Endometrium (tissue), 2 donors: ENCODE measurements at regions not wholly inside any gene's neighbourhood (a gene's known extent, or its start where the extent isn't known, plus 50 kb on each side); places are given as distances from the start of the nearest gene placed in this dataset.

Experiments
- FAIRE-seq: peaks from 2 replicates; lab custom pipeline; 2012; peaks lifted over from hg19 to GRCh38; lab: Jason Lieb, UNC
- donor health status: control.
- donor health status: control.

DNA sequence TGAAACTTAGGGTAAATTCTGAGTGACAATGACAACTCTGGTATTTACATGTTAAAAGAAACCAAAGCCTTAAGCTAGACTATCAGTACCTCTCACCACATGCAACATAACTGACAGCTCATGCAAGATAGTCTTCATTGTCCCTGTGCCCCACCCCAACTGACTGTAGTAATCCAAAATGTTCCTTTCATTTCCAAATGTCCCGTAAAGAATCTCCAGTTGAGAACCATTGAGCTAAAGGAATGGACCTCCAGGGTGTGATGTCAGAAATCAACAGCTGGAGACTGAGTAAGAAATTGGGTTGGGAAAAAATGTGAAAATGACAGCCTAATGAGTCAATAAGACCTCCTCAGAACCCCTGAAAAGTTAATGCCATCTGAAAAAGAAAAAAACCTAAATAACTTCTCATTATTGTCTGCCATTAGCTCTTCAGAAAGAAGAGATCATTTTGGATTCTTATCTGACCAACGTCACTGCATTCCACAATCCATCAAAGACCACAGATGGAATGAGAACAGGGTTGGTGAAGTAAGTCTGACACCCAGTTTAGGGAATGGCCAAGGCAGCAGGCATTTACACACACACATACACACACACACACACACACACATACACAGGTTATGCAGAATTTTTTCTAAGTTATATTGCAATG, 51.7 kb upstream of the ACVR2A start:
- no peak for FAIRE-seq

DNA sequence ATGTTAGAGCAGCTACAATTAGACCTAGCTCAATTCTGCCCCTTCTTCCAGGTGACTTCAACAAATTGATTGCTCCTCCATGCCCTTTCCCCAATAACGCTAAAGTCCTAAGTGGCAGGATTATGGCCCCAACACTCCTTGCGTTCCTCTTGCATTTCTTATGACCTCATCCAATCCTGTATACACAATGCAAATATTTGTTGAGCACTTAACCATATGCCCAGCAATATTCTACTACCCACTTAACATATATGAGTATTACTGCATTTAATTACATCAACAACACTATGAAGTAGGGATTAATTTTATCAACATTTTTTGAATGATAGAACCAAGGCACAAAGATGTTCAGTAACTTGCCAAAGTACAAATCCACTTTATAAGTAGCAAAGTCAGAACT, 54.2 kb upstream of the ACVR2A start:
- no peak for FAIRE-seq

- peak; percentile 4 for FAIRE-seq
These were observed 55.1 kb upstream of the ACVR2A start for GRCh38 chr2:147789720-147790119.

DNA sequence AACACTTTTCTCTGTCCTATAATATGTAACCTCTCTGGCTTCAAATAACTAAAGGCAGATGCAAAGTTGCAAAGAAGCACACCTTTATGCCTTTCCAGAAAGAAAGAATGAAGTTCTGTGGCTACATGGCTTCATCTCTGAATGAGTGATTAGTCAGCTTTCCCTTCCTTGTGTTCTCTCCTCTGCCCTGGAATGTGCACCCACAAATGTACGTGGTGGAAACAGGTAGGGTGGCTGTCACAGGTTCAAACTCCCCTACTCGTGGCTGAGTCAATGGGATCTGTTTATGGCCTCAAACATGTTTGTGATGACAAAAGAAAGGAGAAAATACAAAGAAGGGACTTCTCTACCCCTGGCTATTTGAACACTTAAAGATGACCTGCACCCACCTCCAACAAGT, 55.5 kb upstream of the ACVR2A start:
- FAIRE-seq: no peak

DNA sequence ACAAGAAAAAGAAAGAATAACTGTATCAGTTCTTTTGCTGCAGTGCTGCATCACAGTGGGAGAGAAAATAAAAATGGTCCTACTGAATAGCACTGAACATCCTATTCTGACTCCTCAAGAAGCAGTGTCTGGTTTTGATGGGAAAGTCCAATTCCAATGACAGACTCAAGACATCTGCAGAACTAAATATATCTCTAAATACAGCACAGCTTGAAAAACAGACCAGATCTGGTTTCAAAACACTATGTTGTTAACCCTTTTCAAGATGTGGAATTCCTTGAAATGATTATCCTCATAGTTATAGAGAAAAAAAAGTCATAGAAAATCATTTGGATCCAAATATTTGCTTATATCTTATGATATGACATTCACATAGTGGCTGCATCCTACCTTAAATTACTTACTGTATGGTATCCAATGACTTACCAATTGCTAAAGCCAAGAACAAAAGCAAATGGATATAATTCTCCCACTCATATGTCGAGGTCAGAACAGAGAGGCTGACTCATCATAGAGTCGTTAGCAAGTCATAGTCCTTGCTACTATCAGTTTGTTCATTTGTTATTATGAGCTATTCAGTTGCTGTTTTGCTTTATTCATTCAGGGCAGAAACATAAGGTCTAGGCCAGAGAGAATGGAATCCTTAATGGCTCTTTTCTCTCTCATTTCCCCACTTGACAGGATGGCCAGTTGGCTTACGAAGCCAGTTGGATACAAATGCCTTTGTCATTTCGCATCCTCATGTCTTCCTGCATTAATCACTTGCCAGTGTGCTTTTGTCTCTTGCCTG, 62.5 kb upstream of the ACVR2A start:
- no peak for FAIRE-seq

GRCh38 chr2:147779440-147779839, 65.4 kb upstream of the ACVR2A start:
- no peak for FAIRE-seq

DNA sequence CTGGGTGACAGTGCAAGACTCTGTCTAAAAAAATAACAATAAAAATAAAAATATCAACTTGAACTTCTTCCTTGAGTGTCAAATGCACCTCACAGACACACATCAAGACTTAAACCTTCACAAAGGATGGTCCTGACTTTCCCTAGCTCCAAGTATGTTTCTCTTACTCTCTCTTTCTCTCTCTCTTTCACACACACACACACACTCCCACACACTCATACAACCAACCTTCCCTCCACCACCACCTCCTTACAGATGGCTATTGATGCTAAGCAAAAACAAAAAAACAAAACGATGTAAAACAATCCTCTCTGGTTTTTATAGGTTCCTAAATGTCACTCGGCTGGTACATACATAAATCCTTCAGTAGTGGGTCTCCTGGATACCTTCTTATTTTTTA, 67.4 kb upstream of the ACVR2A start:
- FAIRE-seq: no peak

GRCh38 chr2:147774805-147775204, 70.0 kb upstream of the ACVR2A start:
- no peak for FAIRE-seq

- no peak for FAIRE-seq
These were observed 71.3 kb upstream of the ACVR2A start for GRCh38 chr2:147773479-147773878.

DNA sequence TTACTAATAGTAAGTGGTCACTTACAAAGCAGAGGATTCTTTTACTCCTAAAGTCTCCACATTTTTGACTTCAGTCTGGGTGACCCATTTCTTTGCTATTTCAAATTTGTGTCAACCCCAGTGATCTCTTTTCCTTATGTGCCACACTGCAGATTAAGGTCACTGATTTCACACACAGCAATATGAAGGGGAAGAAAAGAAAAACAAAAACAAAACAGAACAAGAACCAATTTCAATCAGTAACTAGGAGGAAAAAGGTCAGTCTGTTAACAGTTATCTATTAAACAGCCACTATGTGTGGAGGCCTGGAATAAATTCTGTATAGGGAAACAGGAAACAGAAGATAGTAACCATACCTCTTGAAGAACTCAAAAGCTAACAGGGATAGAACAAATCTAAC, 72.0 kb upstream of the ACVR2A start:
- no peak for FAIRE-seq

DNA sequence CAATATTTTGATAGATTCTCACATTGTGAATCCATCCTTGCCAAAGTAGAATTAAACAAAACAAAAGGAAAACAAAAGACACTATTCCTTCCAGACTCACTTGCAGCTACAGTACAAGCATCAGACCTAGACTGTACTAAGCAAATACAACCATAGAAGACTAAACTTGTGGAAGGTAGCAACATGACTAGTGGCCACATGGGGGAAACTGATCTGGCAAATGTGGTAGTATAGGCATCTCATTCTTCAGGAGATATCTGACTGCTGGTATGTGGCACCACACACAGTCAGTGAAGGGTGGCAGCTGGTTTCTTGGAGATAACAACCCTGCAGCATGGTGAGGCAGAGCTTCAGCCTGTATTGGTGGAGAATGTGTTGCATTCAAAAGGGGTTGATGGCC, 81.0 kb upstream of the ACVR2A start:
- no peak for FAIRE-seq

DNA sequence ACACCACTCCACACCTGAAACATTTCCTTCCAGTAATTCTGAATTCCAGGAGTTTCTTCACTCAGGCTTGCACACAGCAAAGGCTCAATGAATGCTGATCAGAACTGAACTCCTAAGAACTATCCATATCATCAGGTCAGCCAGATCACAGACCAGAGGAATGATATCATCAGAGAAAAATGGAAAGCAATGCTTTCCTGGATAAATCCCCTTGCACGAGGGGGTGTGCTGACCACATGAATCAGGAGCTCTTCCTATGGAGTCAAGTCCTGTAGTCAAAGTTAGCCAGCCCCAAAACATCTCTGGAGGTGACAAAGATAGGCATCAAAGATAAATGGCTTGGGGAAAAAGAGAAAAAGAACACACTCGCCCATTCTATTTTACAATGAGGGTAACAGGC, 83.8 kb upstream of the ACVR2A start:
- no peak for FAIRE-seq

- FAIRE-seq: no peak
These were observed 85.3 kb upstream of the ACVR2A start for GRCh38 chr2:147759536-147759935.

DNA sequence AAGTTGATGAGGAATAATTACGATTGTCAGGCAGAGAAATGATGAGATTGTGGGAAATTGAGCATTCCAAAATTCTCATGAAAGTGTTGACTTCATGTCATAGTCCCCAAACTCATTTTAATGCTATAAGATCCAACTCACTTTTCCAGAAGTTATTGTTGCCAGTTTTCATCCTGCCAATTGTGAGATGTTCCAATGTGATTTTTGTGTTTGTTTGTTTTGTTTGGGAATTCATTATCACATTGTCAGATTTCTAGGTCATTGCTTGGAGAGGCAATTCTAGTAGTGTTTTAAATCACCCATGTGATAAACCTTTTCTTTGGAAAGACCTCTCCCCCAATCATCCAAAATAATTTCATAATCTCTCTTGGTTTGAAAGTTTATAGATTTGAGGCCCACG, 86.0 kb upstream of the ACVR2A start:
- FAIRE-seq: no peak

- no peak for FAIRE-seq
These were observed 88.8 kb upstream of the ACVR2A start for GRCh38 chr2:147756069-147756468.

DNA sequence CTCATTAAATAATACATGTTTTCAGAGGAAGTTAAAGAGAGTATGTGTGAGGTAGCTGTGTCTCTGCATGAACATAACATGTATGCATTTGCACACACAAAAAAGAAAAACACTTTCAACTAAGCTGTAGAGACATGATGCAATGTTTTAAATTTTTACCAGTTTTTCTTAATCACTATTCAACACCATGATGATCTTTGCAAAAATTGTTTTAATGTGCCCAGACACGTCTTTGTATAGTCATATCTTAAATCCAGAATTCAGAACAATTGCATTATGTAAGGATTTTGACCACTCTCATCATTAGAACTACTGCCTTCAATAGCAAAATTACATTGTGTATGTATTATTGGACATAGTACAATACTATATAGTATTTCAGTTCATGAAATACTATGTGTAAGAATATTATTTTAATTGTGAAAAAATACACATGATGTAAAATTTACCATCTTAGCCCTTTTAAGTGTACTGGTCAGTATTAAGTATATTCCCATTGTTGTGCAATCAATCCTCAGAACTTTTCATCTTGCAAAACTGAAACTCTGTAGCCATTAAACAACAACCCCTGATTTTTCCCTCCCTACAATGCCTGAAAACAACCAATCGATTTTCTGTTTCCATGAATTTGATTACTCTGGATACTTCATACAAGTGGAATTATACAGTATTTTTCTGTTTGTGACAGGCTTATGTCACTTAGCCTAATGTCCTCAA, 104.5 kb upstream of the ACVR2A start:
- no peak for FAIRE-seq

- no peak for FAIRE-seq
These were observed 105.3 kb upstream of the ACVR2A start for GRCh38 chr2:147739508-147739907.

DNA sequence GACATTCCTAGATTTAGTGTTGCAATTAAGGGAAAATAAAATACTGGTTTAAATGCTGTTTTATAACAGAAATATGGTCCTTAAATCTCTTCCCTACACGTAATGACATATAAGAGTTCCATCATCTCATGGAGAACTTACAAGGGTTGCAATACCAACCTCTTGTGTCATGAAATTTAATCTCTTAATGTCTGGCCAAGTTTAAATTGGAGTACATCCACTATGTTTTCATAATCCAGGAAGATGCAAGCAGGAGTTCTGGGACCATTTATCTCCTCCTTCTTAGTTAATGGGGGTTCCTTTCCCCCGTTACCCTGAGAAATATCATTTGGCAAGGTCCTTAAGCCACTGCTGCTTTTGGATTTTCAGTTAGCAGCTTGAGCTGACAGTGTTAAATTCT, 126.0 kb upstream of the ACVR2A start:
- no peak for FAIRE-seq

GRCh38 chr2:147716906-147717305, 127.9 kb upstream of the ACVR2A start:
- no peak for FAIRE-seq

DNA sequence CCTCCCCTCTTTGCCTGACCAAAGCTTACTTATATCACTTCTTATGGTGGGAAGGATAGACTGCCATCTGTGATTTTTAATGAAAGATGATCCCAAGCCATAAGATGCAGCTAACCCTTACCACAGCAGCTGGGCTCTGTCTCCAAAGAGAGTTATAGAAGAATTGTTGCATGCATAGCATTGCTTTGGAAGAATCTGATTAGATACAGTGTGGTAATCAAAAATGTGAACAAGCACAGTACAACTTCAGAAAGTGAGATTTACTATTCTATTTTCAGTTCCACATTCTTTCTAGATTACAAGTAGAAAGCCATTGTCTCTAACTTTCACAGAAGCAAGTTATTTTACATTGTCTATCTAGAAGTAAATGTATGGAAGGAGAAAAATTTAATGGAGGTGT, 129.0 kb upstream of the ACVR2A start:
- FAIRE-seq: no peak

DNA sequence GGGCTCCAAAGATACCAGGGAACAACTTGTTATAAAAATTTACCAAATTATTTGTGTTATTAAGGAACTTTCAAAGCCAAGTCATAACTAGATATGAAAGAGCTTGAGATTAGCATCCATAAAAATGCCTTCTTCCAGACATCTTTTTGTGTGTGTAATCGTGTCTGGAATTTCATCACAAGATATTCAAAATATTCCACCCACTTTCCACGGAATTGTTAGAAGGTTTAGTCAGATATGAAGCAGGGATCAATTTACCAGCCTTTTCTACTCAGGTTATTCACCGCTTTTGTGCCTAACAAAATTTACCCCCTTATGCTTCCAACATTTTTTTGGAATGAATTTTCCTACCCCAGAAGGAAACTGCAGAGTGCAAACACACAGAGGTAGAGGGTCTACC, 130.2 kb upstream of the ACVR2A start:
- no peak for FAIRE-seq

DNA sequence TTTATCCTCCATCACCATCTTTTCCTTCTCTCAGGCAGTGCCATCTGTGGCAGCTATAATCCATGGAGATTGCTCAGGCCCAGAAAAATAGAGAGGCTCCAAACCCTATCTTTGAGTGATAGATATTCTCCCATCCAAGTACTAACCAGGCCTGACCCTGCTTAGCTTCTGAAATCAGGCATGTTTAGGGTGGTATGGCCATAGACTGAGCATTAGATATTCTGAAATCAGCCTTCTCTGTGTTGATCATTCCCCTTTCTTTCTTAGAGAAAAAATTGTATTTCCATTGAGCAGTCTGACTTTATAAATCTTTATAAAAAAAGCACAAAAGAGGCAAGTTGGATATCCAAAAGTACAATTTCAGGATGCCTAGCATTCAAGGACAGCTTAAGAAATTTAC, 131.5 kb upstream of the ACVR2A start:
- no peak for FAIRE-seq

GRCh38 chr2:147712051-147712450, 132.8 kb upstream of the ACVR2A start:
- no peak for FAIRE-seq
